ENCODE measurements at regions not wholly inside any gene's neighbourhood (a gene's known extent, or its start where the extent isn't known, plus 50 kb on each side); places are given as distances from the start of the nearest gene placed in this dataset.
A peak's percentile ranks its signal among the peaks of the same experiment; 100 is the strongest.

GRCh38 chr2:62286089-62286785 lies 90.3 kb downstream of the B3GNT2 start:
- DNase-seq (ENCODE audit: low read depth), result no peak
- no peak overlapping the region for H3K4me3 ChIP-seq (ENCODE audit: low read depth, low read length)
- no peak for TF ChIP-seq CTCF (IDR thresholded peaks at IDR 0.05; ENCODE audit: insufficient read depth, low read depth, low read length, missing control alignments)

- no peak overlapping the region for H3K4me3 ChIP-seq (ENCODE audit: low read depth, low read length)
- TF ChIP-seq CTCF (IDR thresholded peaks at IDR 0.05; ENCODE audit: insufficient read depth, low read depth, low read length, missing control alignments), result peak; percentile 3
- no peak for DNase-seq (ENCODE audit: low read depth)
Observed at GRCh38 chr2:62284980-62285379, 89.1 kb downstream of the B3GNT2 start.

- DNase-seq (ENCODE audit: low read depth), result no peak
Observed at GRCh38 chr2:62284471-62284870, 88.6 kb downstream of the B3GNT2 start.

GRCh38 chr2:62283147-62283546 lies 87.2 kb downstream of the B3GNT2 start:
- no peak for DNase-seq (ENCODE audit: low read depth)
- no peak overlapping the region for H3K4me3 ChIP-seq (ENCODE audit: low read depth, low read length)
- no peak for TF ChIP-seq CTCF (IDR thresholded peaks at IDR 0.05; ENCODE audit: insufficient read depth, low read depth, low read length, missing control alignments)

More at GRCh38 chr2:62284471-62284870, 88.6 kb downstream of the B3GNT2 start:
- no peak overlapping the region for H3K4me3 ChIP-seq (ENCODE audit: low read depth, low read length)
- TF ChIP-seq CTCF (IDR thresholded peaks at IDR 0.05; ENCODE audit: insufficient read depth, low read depth, low read length, missing control alignments), result no peak

GRCh38 chr2:62281663-62282062 lies 85.7 kb downstream of the B3GNT2 start:
- no peak for TF ChIP-seq CTCF (IDR thresholded peaks at IDR 0.05; ENCODE audit: insufficient read depth, low read depth, low read length, missing control alignments)
- no peak for DNase-seq (ENCODE audit: low read depth)
- H3K4me3 ChIP-seq (ENCODE audit: low read depth, low read length), result no peak overlapping the region

GRCh38 chr2:62277688-62278087 lies 81.8 kb downstream of the B3GNT2 start:
- no peak for DNase-seq (ENCODE audit: low read depth)
- TF ChIP-seq CTCF (IDR thresholded peaks at IDR 0.05; ENCODE audit: insufficient read depth, low read depth, low read length, missing control alignments), result no peak
- no peak overlapping the region for H3K4me3 ChIP-seq (ENCODE audit: low read depth, low read length)

Measured in GM12865 (cell line).